ENCODE measurements at regions not wholly inside any gene's neighbourhood (a gene's known extent, or its start where the extent isn't known, plus 50 kb on each side); places are given as distances from the start of the nearest gene placed in this dataset.

DNA sequence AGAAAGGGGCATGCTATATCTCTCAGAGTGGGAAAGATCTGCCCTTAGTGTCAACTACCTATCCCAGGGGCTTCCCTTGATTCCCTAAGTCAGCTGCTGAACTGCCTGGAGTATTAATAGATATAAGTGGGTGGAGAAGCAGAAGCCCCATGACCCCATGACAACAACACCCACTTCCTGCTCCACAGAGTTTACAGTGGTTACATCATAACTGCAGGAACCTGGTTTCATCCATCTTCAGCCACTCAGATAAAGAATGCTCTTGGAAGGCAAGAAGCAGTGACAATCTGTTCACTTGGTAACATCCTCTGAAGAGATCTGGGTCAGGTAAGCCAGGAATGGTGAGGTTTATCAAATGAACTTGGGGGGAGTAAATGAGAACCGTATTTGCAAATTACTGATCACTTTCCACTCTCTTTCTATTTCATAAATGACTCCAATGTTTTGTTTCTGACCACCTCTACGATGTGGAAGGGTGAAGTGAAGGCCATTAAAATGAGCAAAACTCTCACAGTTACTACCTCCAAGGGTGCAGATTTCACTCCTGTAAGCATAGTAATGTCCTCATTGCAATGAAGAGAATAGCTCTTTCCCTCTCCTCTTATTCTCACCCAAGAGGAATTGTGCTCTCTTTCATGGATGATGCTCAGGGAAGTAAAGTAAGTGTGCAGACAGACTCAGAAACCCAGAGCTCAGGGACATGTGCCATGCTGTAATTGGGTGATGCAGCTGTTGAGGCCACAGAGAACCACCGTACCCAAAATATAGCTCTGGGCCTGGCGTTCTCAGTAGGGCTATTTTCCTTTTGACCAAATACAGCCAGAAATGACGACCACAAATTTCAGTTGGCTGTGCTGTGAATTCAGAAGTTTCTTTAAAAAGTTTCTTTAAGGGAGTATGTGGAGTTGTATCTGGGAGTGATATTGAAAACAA is 192.8 kb upstream of the APCDD1 start:
- TF ChIP-seq, protein P1, sequence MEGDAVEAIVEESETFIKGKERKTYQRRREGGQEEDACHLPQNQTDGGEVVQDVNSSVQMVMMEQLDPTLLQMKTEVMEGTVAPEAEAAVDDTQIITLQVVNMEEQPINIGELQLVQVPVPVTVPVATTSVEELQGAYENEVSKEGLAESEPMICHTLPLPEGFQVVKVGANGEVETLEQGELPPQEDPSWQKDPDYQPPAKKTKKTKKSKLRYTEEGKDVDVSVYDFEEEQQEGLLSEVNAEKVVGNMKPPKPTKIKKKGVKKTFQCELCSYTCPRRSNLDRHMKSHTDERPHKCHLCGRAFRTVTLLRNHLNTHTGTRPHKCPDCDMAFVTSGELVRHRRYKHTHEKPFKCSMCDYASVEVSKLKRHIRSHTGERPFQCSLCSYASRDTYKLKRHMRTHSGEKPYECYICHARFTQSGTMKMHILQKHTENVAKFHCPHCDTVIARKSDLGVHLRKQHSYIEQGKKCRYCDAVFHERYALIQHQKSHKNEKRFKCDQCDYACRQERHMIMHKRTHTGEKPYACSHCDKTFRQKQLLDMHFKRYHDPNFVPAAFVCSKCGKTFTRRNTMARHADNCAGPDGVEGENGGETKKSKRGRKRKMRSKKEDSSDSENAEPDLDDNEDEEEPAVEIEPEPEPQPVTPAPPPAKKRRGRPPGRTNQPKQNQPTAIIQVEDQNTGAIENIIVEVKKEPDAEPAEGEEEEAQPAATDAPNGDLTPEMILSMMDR (conservative IDR thresholded peaks at IDR 0.05; ENCODE audit: low read depth in 2 of 2): no peak
- TF ChIP-seq, protein P2, sequence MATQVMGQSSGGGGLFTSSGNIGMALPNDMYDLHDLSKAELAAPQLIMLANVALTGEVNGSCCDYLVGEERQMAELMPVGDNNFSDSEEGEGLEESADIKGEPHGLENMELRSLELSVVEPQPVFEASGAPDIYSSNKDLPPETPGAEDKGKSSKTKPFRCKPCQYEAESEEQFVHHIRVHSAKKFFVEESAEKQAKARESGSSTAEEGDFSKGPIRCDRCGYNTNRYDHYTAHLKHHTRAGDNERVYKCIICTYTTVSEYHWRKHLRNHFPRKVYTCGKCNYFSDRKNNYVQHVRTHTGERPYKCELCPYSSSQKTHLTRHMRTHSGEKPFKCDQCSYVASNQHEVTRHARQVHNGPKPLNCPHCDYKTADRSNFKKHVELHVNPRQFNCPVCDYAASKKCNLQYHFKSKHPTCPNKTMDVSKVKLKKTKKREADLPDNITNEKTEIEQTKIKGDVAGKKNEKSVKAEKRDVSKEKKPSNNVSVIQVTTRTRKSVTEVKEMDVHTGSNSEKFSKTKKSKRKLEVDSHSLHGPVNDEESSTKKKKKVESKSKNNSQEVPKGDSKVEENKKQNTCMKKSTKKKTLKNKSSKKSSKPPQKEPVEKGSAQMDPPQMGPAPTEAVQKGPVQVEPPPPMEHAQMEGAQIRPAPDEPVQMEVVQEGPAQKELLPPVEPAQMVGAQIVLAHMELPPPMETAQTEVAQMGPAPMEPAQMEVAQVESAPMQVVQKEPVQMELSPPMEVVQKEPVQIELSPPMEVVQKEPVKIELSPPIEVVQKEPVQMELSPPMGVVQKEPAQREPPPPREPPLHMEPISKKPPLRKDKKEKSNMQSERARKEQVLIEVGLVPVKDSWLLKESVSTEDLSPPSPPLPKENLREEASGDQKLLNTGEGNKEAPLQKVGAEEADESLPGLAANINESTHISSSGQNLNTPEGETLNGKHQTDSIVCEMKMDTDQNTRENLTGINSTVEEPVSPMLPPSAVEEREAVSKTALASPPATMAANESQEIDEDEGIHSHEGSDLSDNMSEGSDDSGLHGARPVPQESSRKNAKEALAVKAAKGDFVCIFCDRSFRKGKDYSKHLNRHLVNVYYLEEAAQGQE (IDR thresholded peaks at IDR 0.05; ENCODE audit: unreplicated experiment): no peak
- TF ChIP-seq POLR2AphosphoS5 (IDR thresholded peaks at IDR 0.05; ENCODE audit: low read depth) (no peak), EZH2 (IDR thresholded peaks at IDR 0.05; ENCODE audit: low read depth, unreplicated experiment) (no peak), EZH2phosphoT487 (IDR thresholded peaks at IDR 0.05; ENCODE audit: unreplicated experiment) (no peak)
